Mucosa of descending colon (tissue), 3 donors: ENCODE measurements at regions not wholly inside any gene's neighbourhood (a gene's known extent, or its start where the extent isn't known, plus 50 kb on each side); places are given as distances from the start of the nearest gene placed in this dataset.

Experiments used
- ATAC-seq: fragments of 200-7000 bp; cut with Tn5 transposase; one replicate; pipeline ENCODE4 v1.9.1; 2020; ENCODE audit warnings: mild to moderate bottlenecking, moderate library complexity
- DNase-seq, 3 donors: peaks; one replicate each; pipeline ENCODE4 v3.0.0-alpha.2; 2020
- H3K36me3 ChIP-seq: fragments of 200-600 bp; one replicate; pipeline ENCODE4 v1.8.0; 2021; ENCODE audit warnings: low read depth, mild to moderate bottlenecking
- H3K4me1 ChIP-seq: fragments of 200-600 bp; one replicate; pipeline ENCODE4 v1.8.0; 2021; ENCODE audit warnings: low read depth, mild to moderate bottlenecking
- H3K4me3 ChIP-seq: fragments of 200-600 bp; one replicate; pipeline ENCODE4 v1.8.0; 2021; ENCODE audit warnings: mild to moderate bottlenecking
- H3K9me3 ChIP-seq: fragments of 200-600 bp; one replicate; pipeline ENCODE4 v1.8.0; 2021; ENCODE audit warnings: mild to moderate bottlenecking
- CTCF ChIP-seq: fragments of 200-600 bp; IDR thresholded peaks from one replicate; pipeline ENCODE4 v1.8.0; 2022; ENCODE audit warnings: antibody characterized with exemption, mild to moderate bottlenecking
- intact Hi-C, 2 donors: fragments of 100-400 bp; cut with DNase I in 1 of 2; cut with micrococcal nuclease in 1 of 2; formaldehyde crosslinking; loops; one replicate each; pipeline versions ENCODE4 v1.11.0 to v1.11.1; 2022; cut with DNase I, micrococcal nuclease
- donor health status: DM: no; HTN: no; CAD: no; lungs with moderate emphysema.
- donor health status: DM: no; HTN: no; CAD: no.
- donor health status: DM: no; HTN: yes; CAD: no.

DNA sequence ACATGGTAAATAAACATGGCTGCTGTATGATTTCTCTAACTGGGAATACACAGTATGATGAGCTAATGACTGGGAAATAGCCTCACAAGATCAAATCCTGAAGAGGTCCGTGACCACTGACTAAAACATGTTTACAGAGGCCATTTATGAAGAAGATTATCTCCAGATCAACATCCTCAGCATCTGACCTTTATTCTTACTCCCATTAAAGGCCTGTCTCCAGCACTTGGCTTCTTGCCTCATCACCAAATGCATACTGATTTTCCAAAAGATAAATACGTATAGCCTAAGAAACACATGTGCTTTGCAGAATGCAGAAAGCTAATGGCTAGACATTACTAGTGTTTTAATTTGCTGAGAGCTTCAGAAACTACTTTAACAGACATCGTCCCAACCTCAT lies 108.0 kb upstream of the TSLP start:
- DNase-seq (no peak), ATAC-seq (no peak)
- H3K9me3 ChIP-seq: no peaks in the 10 kb centered on the region
- H3K4me1 ChIP-seq: no peaks in the 10 kb centered on the region
- intact Hi-C loops: no loop called here
- no peak for TF ChIP-seq CTCF
- no peaks in the 10 kb centered on the region for H3K36me3 ChIP-seq
- H3K4me3 ChIP-seq: no peak overlapping the region

DNA sequence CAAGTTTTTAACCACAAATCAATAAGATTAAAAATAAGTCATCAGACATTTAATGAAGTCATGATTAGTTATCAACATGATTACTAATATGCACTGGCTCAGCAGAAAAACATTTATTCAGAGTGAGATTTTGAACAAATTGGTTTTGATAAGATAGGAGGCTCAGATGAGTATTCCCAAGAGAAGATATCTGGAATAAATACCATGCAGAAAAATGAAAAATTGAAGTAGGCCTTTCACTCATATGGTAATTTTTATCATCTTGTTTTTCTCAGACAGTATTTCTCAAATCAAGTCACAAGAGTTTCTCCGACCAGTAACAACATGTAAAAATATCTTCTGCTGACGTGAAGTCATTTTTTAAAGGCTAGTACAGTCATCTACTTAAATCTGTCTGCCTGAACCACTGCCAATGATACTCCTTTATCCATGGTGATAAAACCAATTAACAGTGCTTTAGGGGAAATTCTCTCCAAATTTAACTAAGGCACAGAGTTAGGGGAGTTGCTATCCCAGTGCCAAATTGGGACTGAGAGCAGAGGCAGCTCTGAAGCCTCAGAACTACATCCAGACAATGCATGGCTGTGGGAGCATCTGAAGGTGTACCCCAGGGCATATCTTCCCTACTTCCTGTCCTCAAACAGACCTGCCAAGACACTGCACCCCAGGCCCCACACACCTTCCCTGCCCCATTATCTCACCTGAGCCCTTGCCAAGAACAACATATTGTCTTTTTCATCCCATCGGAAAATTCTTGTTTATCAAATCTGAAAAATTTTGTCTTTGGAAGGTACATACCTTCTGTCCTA lies 105.5 kb upstream of the TSLP start:
- no peak for TF ChIP-seq CTCF
- ATAC-seq (no peak), DNase-seq (no peak)
- Histone ChIP-seq H3K9me3 (no peaks in the 10 kb centered on the region), H3K36me3 (no peaks in the 10 kb centered on the region), H3K4me3 (no peak overlapping the region), H3K4me1 (no peaks in the 10 kb centered on the region)
- intact Hi-C loops: no loop called here

- no peak for TF ChIP-seq CTCF
- no peaks in the 10 kb centered on the region for H3K4me1 ChIP-seq
- no peak for DNase-seq
- no peaks in the 10 kb centered on the region for H3K36me3 ChIP-seq
- no peak overlapping the region for H3K4me3 ChIP-seq
- intact Hi-C loops: no loop called here
- ATAC-seq: no peak
- no peaks in the 10 kb centered on the region for H3K9me3 ChIP-seq
Measured at GRCh38 chr5:110968246-110969005, 103.1 kb upstream of the TSLP start.

DNA sequence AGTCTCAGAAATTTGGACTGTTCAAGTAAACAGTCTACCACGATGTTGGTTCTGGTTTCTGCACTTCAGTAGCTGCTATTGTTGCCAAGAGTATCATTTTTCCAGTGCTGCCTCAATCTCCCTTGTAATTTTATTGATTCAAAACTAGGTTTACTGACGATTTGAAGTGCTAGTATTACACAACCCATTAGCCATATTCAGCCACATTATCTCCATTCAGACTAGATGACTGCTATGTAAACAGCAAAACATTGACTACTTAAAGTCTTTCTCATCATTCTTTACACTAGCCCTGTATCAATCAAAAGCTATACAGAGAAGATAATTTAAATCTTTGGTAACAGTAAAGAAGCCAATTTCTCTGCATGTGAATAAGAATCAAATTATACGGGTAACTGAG lies 102.0 kb upstream of the TSLP start:
- H3K4me3 ChIP-seq: no peak overlapping the region
- ATAC-seq (no peak), DNase-seq (no peak)
- no peaks in the 10 kb centered on the region for H3K4me1 ChIP-seq
- H3K9me3 ChIP-seq: no peaks in the 10 kb centered on the region
- H3K36me3 ChIP-seq: no peaks in the 10 kb centered on the region
- TF ChIP-seq CTCF: no peak
- intact Hi-C loops: no loop called here

- DNase-seq: no peak
- no peak for TF ChIP-seq CTCF
- H3K36me3 ChIP-seq: no peaks in the 10 kb centered on the region
- no peaks in the 10 kb centered on the region for H3K4me1 ChIP-seq
- no peak overlapping the region for H3K4me3 ChIP-seq
- intact Hi-C loops: no loop called here
- no peak for ATAC-seq
- H3K9me3 ChIP-seq: peaks cover 5% of the 10 kb centered on the region
Measured at GRCh38 chr5:110973510-110973909, 98.0 kb upstream of the TSLP start.
